ENCODE measurements at regions not wholly inside any gene's neighbourhood (a gene's known extent, or its start where the extent isn't known, plus 50 kb on each side); places are given as distances from the start of the nearest gene placed in this dataset.
"Not testable (repeated sequence)": the region's sequence is repeated elsewhere in the genome, so short reads cannot be mapped to it uniquely, and the experiment has no call there.

DNA sequence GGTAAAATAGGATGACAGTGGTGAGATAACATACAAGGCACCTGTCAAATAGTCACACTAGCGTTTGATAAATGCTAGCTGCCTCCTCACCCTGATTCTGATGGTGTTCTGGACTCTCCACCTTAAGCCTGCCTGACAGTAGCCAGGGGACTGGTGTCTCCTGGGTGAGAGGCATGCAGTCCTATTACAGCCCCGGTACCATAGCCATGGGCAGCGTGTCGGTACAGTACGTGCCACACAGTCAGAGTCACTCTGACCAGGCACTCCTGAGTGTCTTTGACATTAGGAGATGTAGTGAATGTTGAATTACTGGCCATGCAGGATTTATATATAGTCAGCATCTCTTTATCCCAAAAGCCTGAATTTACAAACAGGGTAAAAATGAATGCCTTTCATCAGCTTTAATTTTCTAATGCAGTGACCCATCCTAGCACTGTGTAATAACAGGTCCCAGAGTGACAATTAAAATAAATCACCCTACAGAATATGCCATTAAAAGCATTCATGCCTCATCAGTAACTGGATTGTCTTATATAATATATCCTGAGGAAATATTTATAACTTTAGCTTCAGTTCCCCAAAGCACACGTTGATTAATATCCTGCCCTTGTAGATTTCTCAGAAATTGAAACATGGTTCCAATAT, 760.3 kb upstream of the SOX11 start:
- ChIA-PET CTCF (no interaction called here), POLR2A (no interaction called here), SMC1A (ENCODE audit: uncharacterized antibody, unreplicated experiment) (no interaction called here), RAD21 (ENCODE audit: unreplicated experiment) (no interaction called here)
- no peak for ATAC-seq
- DNase-seq (ENCODE audit: low read depth, low spot score), result no peak
- no peak overlapping the region for H3K9ac ChIP-seq (ENCODE audit: control insufficient read depth, insufficient read depth, low read length)
- H3K27ac ChIP-seq (ENCODE audit: control insufficient read depth, insufficient read depth), result no peak overlapping the region
- H3K4me1 ChIP-seq (ENCODE audit: control insufficient read depth, insufficient read depth, low read length), result no peaks in the 10 kb centered on the region
- BruUV-seq (replicated peaks), result no TSS peak
- WGBS (ENCODE audit: insufficient coverage, insufficient replicate concordance, low lambda C conversion rate, missing lambda C conversion rate), result 29% methylated on average over 6 of the region's 6 CpGs
- H4K20me1 ChIP-seq (ENCODE audit: control insufficient read depth, insufficient read depth), result no peaks in the 10 kb centered on the region
- in situ Hi-C loops (cut with MboI), result no loop called here
- TF ChIP-seq MEF2A (IDR thresholded peaks at IDR 0.05; ENCODE audit: insufficient read depth, low read depth, low read length) (no peak), E2F8 (IDR thresholded peaks at IDR 0.05; ENCODE audit: low read depth, partially characterized antibody) (no peak), HDAC2 (IDR thresholded peaks at IDR 0.05) (no peak), MYB (IDR thresholded peaks at IDR 0.05; ENCODE audit: borderline replicate concordance, low read depth, low read length) (no peak), IKZF2 (IDR thresholded peaks at IDR 0.05) (no peak), ZNF207 (IDR thresholded peaks at IDR 0.05; ENCODE audit: borderline replicate concordance) (no peak), POLR2AphosphoS2 (IDR thresholded peaks at IDR 0.05; ENCODE audit: low read depth, low read length) (no peak), TBL1XR1 (IDR thresholded peaks at IDR 0.05; ENCODE audit: low read depth, low read length) (no peak)
- TF ChIP-seq, protein P1, sequence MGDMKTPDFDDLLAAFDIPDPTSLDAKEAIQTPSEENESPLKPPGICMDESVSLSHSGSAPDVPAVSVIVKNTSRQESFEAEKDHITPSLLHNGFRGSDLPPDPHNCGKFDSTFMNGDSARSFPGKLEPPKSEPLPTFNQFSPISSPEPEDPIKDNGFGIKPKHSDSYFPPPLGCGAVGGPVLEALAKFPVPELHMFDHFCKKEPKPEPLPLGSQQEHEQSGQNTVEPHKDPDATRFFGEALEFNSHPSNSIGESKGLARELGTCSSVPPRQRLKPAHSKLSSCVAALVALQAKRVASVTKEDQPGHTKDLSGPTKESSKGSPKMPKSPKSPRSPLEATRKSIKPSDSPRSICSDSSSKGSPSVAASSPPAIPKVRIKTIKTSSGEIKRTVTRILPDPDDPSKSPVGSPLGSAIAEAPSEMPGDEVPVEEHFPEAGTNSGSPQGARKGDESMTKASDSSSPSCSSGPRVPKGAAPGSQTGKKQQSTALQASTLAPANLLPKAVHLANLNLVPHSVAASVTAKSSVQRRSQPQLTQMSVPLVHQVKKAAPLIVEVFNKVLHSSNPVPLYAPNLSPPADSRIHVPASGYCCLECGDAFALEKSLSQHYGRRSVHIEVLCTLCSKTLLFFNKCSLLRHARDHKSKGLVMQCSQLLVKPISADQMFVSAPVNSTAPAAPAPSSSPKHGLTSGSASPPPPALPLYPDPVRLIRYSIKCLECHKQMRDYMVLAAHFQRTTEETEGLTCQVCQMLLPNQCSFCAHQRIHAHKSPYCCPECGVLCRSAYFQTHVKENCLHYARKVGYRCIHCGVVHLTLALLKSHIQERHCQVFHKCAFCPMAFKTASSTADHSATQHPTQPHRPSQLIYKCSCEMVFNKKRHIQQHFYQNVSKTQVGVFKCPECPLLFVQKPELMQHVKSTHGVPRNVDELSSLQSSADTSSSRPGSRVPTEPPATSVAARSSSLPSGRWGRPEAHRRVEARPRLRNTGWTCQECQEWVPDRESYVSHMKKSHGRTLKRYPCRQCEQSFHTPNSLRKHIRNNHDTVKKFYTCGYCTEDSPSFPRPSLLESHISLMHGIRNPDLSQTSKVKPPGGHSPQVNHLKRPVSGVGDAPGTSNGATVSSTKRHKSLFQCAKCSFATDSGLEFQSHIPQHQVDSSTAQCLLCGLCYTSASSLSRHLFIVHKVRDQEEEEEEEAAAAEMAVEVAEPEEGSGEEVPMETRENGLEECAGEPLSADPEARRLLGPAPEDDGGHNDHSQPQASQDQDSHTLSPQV (IDR thresholded peaks at IDR 0.05), result no peak
- H3K4me3 ChIP-seq, result no peak overlapping the region
- H3K4me2 ChIP-seq (ENCODE audit: control insufficient read depth, insufficient read depth), result no peak overlapping the region
- H2AFZ ChIP-seq (ENCODE audit: control insufficient read depth, low read depth, low read length), result no peak overlapping the region
- H3K27me3 ChIP-seq (replicated peaks in 1 of 2; ENCODE audit: control insufficient read depth in 2 of 2, insufficient read depth in 2 of 2, low read length in 1 of 2), result no peaks in the 10 kb centered on the region
- no peaks in the 10 kb centered on the region for H3K9me3 ChIP-seq (replicated peaks; ENCODE audit: control insufficient read depth, insufficient read depth, low read length)
- FAIRE-seq, result no peak
- intact Hi-C loops (cut with micrococcal nuclease; ENCODE audit: unreplicated experiment), result no loop called here
- H3K36me3 ChIP-seq (ENCODE audit: control insufficient read depth in 2 of 2, insufficient read depth in 2 of 2, low read length in 1 of 2), result no peaks in the 10 kb centered on the region
- no peaks in the 10 kb centered on the region for H3K79me2 ChIP-seq (ENCODE audit: control insufficient read depth, insufficient read depth, low read length)

- H3K36me3 ChIP-seq (ENCODE audit: control insufficient read depth in 2 of 2, insufficient read depth in 2 of 2, low read length in 1 of 2); SMC1A ChIA-PET (ENCODE audit: uncharacterized antibody, unreplicated experiment); H3K79me2 ChIP-seq (ENCODE audit: control insufficient read depth, insufficient read depth, low read length); intact Hi-C loops (cut with micrococcal nuclease; ENCODE audit: unreplicated experiment); H3K9ac ChIP-seq (ENCODE audit: control insufficient read depth, insufficient read depth, low read length); FAIRE-seq; DNase-seq (ENCODE audit: low read depth, low spot score); H3K9me3 ChIP-seq (replicated peaks; ENCODE audit: control insufficient read depth, insufficient read depth, low read length); H3K4me3 ChIP-seq; ATAC-seq; H3K4me1 ChIP-seq (ENCODE audit: control insufficient read depth, insufficient read depth, low read length); H3K27me3 ChIP-seq (replicated peaks in 1 of 2; ENCODE audit: control insufficient read depth in 2 of 2, insufficient read depth in 2 of 2, low read length in 1 of 2); CTCF ChIA-PET; BruUV-seq (replicated peaks); H2AFZ ChIP-seq (ENCODE audit: control insufficient read depth, low read depth, low read length); RAD21 ChIA-PET (ENCODE audit: unreplicated experiment); H3K27ac ChIP-seq (ENCODE audit: control insufficient read depth, insufficient read depth); in situ Hi-C loops (cut with MboI); H3K4me2 ChIP-seq (ENCODE audit: control insufficient read depth, insufficient read depth); POLR2A ChIA-PET; H4K20me1 ChIP-seq (ENCODE audit: control insufficient read depth, insufficient read depth): not testable (repeated sequence)
- 48% methylated on average over 11 of the region's 35 CpGs for WGBS (ENCODE audit: insufficient coverage, insufficient replicate concordance, low lambda C conversion rate, missing lambda C conversion rate)
Measured at GRCh38 chr2:4935291-4935690, 756.9 kb upstream of the SOX11 start.

Measured in GM12878 (cell line).